MCF 10A (cell line): ENCODE measurements at regions not wholly inside any gene's neighbourhood (a gene's known extent, or its start where the extent isn't known, plus 50 kb on each side); places are given as distances from the start of the nearest gene placed in this dataset.

Experiments used
- BruUV-seq: library from RNA; stranded (reverse); fragments of 400-500 nt; replicated peaks from 2 replicates; lab custom pipeline; 2021; lab: Mats Ljungman, UMichigan
- CTCF ChIA-PET: fragments of 300-600 bp; sonication (Branson Sonifier 250); formaldehyde crosslinking; extraction: SDS; loops from one replicate; lab custom pipeline; 2021; ENCODE audit warnings: antibody characterized with exemption, inconsistent platforms; lab: Yijun Ruan, JAX
- POLR2A ChIA-PET: fragments of 300-600, 350-650 bp; sonication (Branson Sonifier 250); formaldehyde crosslinking; extraction: SDS; loops from one replicate; lab custom pipeline; 2020; ENCODE audit warnings: antibody characterized with exemption, inconsistent platforms; lab: Yijun Ruan, JAX
- DNase-seq: peaks from one replicate; pipeline ENCODE4 v3.0.0-alpha.2; 2018; ENCODE audit not compliant: unreplicated experiment
- H3K27ac Mint-ChIP-seq: one replicate; pipeline ENCODE4 v1.8.0; 2022; ENCODE audit warnings: mild to moderate bottlenecking, low read depth, mixed read lengths; ENCODE audit not compliant: unreplicated experiment
- H3K27me3 Mint-ChIP-seq: one replicate; pipeline ENCODE4 v1.8.0; 2022; ENCODE audit warnings: mixed read lengths; ENCODE audit not compliant: insufficient read depth, unreplicated experiment
- H3K36me3 Mint-ChIP-seq: one replicate; pipeline ENCODE4 v1.8.0; 2022; ENCODE audit warnings: mild to moderate bottlenecking, moderate library complexity, mixed read lengths; ENCODE audit not compliant: insufficient read depth, unreplicated experiment
- H3K4me1 Mint-ChIP-seq: one replicate; pipeline ENCODE4 v1.8.0; 2022; ENCODE audit warnings: mixed read lengths; ENCODE audit not compliant: insufficient read depth, unreplicated experiment
- H3K4me3 Mint-ChIP-seq: one replicate; pipeline ENCODE4 v1.8.0; 2022; ENCODE audit warnings: mild to moderate bottlenecking, moderate library complexity, mixed read lengths; ENCODE audit not compliant: unreplicated experiment
- H3K9me3 Mint-ChIP-seq: one replicate; pipeline ENCODE4 v1.8.0; 2022; ENCODE audit warnings: mixed read lengths; ENCODE audit not compliant: unreplicated experiment
- CTCF ChIP-seq: fragments of 200-600 bp; IDR thresholded peaks from one replicate; pipeline ENCODE4 v1.8.0; 2022; ENCODE audit warnings: antibody characterized with exemption, mild to moderate bottlenecking; ENCODE audit not compliant: unreplicated experiment
- intact Hi-C: fragments of 100-400 bp; cut with micrococcal nuclease; formaldehyde crosslinking; loops from 2 replicates; pipeline ENCODE4 v1.14.1; 2022

- ChIA-PET POLR2A (no interaction called here), CTCF (no interaction called here)
- no peak overlapping the region for H3K27ac Mint-ChIP-seq
- TF ChIP-seq CTCF, result no peak
- no peak for DNase-seq
- no TSS peak for BruUV-seq
- H3K4me1 Mint-ChIP-seq, result no peaks in the 10 kb centered on the region
- H3K27me3 Mint-ChIP-seq, result no peaks in the 10 kb centered on the region
- H3K4me3 Mint-ChIP-seq, result no peak overlapping the region
- peaks cover 10% of the 10 kb centered on the region for H3K9me3 Mint-ChIP-seq
- H3K36me3 Mint-ChIP-seq, result no peaks in the 10 kb centered on the region
- intact Hi-C loops, result no loop called here
Measured at GRCh38 chr16:48740964-48741363, 131.0 kb upstream of the N4BP1 start.

- intact Hi-C loops, result no loop called here
- BruUV-seq, result no TSS peak
- H3K27me3 Mint-ChIP-seq, result peaks cover 30% of the 10 kb centered on the region
Measured at GRCh38 chr16:48734220-48734619, 124.2 kb upstream of the N4BP1 start.

GRCh38 chr16:48704710-48705109 is 94.7 kb upstream of the N4BP1 start:
- TF ChIP-seq CTCF, result no peak
- H3K9me3 Mint-ChIP-seq, result peaks cover 7% of the 10 kb centered on the region
- H3K4me1 Mint-ChIP-seq, result no peaks in the 10 kb centered on the region
- no peak overlapping the region for H3K27ac Mint-ChIP-seq
- no peak overlapping the region for H3K4me3 Mint-ChIP-seq
- DNase-seq, result no peak
- intact Hi-C loops, result no loop called here
- BruUV-seq, result no TSS peak
- POLR2A ChIA-PET, result no interaction called here
- H3K27me3 Mint-ChIP-seq, result peaks cover 54% of the 10 kb centered on the region
- CTCF ChIA-PET, result interaction anchor here (0.7 kb wide), 1 partner anchor 96 kb away, joined by 3 read pairs; no protein-coding TSS in a partner anchor
- no peaks in the 10 kb centered on the region for H3K36me3 Mint-ChIP-seq

More at GRCh38 chr16:48734220-48734619, 124.2 kb upstream of the N4BP1 start:
- Mint-ChIP-seq H3K27ac (no peak overlapping the region), H3K9me3 (no peaks in the 10 kb centered on the region), H3K4me1 (no peaks in the 10 kb centered on the region), H3K36me3 (no peaks in the 10 kb centered on the region), H3K4me3 (no peak overlapping the region)
- DNase-seq, result no peak
- no peak for TF ChIP-seq CTCF
- ChIA-PET POLR2A (no interaction called here), CTCF (no interaction called here)

GRCh38 chr16:48687421-48688038 is 77.5 kb upstream of the N4BP1 start:
- peak; percentile 78 for DNase-seq
- Mint-ChIP-seq H3K9me3 (no peaks in the 10 kb centered on the region), H3K4me3 (no peak overlapping the region), H3K27ac (no peak overlapping the region), H3K4me1 (no peaks in the 10 kb centered on the region), H3K36me3 (no peaks in the 10 kb centered on the region), H3K27me3 (peaks cover 73% of the 10 kb centered on the region)
- BruUV-seq, result no TSS peak
- ChIA-PET POLR2A (interaction anchor here (1.0 kb wide), 1 partner anchor 663 kb away, joined by 3 read pairs; no protein-coding TSS in a partner anchor), CTCF (interaction anchor here (0.6 to 6.9 kb wide), 47 partner anchors 9 to 1858 kb away, joined by 3 to 120 read pairs (median 4); no protein-coding TSS in a partner anchor)
- peak; percentile 80 for TF ChIP-seq CTCF
- intact Hi-C loops, result loop anchor here (1.0 to 5.0 kb wide), 3 partner anchors 495 to 720 kb away; no protein-coding TSS in a partner anchor
